ENCODE measurements at regions not wholly inside any gene's neighbourhood (a gene's known extent, or its start where the extent isn't known, plus 50 kb on each side); places are given as distances from the start of the nearest gene placed in this dataset.

DNA sequence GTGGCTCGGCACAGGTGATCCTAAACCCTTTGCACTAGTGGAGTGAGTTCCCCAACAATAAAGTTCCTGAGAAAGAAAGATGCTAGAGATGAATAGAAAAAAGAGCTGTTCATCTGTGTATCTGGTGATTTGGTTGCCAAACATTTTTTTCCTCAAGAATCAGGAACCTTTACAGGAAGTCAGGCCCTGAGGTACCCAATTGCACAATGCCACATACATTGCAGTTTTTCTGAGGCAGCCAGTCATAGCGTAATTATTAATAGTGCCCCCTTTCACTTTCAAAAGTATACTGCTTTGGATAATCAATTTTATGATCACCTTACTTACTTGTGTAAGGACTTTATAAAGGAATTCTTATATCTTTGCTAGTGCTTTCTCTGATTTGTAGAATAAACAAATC is 346.3 kb upstream of the POU3F1 start:
- Histone ChIP-seq H3K4me1 (ENCODE audit: control insufficient read depth in 4 of 4, insufficient read depth in 4 of 4, low read length in 3 of 4) (no peaks in the 10 kb centered on the region), H3K9me3 (ENCODE audit: control insufficient read depth in 4 of 4, low read length in 3 of 4) (peaks cover 0 to 9% (median 4%) of the 10 kb centered on the region in 4 donors), H3K9ac (ENCODE audit: low read depth in 1 of 2, low read length in 2 of 2) (no peak overlapping the region), H3K4me3 (ENCODE audit: low read depth in 1 of 3, low read length in 3 of 3) (no peak overlapping the region), H3K36me3 (ENCODE audit: control insufficient read depth in 4 of 4, insufficient read depth in 3 of 4, low read depth in 1 of 4, low read length in 3 of 4) (no peaks in the 10 kb centered on the region), H3K27ac (ENCODE audit: low read depth in 1 of 2, low read length in 2 of 2) (no peak overlapping the region), H3K27me3 (ENCODE audit: control insufficient read depth in 4 of 4, insufficient read depth in 4 of 4, low read length in 3 of 4) (no peaks in the 10 kb centered on the region)
- no peak for DNase-seq (ENCODE audit: low spot score)
- 59% methylated on average over 2 of the region's 2 CpGs for WGBS
- TF ChIP-seq, protein P1, sequence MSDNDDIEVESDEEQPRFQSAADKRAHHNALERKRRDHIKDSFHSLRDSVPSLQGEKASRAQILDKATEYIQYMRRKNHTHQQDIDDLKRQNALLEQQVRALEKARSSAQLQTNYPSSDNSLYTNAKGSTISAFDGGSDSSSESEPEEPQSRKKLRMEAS (IDR thresholded peaks at IDR 0.05) = no peak
- TF ChIP-seq SP1 (IDR thresholded peaks at IDR 0.05) (no peak), JUND (IDR thresholded peaks at IDR 0.05) (no peak), RXRA (IDR thresholded peaks at IDR 0.05) (no peak), FOXA2 (IDR thresholded peaks at IDR 0.05) (no peak), GABPA (IDR thresholded peaks at IDR 0.05 in 1 of 2, conservative IDR thresholded peaks at IDR 0.05 in 1 of 2) (no peak), HNF4G (IDR thresholded peaks at IDR 0.05) (no peak), EGR1 (IDR thresholded peaks at IDR 0.05; ENCODE audit: low read depth in 2 of 2) (no peak), TAF1 (conservative IDR thresholded peaks at IDR 0.05) (no peak), YY1 (IDR thresholded peaks at IDR 0.05) (no peak), NR2F2 (IDR thresholded peaks at IDR 0.05) (no peak), FOXA1 (IDR thresholded peaks at IDR 0.05) (no peak), RAD21 (IDR thresholded peaks at IDR 0.05) (no peak), HNF4A (conservative IDR thresholded peaks at IDR 0.05) (no peak)
- TF ChIP-seq, protein P2, sequence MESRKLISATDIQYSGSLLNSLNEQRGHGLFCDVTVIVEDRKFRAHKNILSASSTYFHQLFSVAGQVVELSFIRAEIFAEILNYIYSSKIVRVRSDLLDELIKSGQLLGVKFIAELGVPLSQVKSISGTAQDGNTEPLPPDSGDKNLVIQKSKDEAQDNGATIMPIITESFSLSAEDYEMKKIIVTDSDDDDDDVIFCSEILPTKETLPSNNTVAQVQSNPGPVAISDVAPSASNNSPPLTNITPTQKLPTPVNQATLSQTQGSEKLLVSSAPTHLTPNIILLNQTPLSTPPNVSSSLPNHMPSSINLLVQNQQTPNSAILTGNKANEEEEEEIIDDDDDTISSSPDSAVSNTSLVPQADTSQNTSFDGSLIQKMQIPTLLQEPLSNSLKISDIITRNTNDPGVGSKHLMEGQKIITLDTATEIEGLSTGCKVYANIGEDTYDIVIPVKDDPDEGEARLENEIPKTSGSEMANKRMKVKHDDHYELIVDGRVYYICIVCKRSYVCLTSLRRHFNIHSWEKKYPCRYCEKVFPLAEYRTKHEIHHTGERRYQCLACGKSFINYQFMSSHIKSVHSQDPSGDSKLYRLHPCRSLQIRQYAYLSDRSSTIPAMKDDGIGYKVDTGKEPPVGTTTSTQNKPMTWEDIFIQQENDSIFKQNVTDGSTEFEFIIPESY (IDR thresholded peaks at IDR 0.05) = no peak
- TF ChIP-seq, protein P3, sequence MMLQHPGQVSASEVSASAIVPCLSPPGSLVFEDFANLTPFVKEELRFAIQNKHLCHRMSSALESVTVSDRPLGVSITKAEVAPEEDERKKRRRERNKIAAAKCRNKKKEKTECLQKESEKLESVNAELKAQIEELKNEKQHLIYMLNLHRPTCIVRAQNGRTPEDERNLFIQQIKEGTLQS (IDR thresholded peaks at IDR 0.05) = no peak
- TF ChIP-seq, protein P4, sequence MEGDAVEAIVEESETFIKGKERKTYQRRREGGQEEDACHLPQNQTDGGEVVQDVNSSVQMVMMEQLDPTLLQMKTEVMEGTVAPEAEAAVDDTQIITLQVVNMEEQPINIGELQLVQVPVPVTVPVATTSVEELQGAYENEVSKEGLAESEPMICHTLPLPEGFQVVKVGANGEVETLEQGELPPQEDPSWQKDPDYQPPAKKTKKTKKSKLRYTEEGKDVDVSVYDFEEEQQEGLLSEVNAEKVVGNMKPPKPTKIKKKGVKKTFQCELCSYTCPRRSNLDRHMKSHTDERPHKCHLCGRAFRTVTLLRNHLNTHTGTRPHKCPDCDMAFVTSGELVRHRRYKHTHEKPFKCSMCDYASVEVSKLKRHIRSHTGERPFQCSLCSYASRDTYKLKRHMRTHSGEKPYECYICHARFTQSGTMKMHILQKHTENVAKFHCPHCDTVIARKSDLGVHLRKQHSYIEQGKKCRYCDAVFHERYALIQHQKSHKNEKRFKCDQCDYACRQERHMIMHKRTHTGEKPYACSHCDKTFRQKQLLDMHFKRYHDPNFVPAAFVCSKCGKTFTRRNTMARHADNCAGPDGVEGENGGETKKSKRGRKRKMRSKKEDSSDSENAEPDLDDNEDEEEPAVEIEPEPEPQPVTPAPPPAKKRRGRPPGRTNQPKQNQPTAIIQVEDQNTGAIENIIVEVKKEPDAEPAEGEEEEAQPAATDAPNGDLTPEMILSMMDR (IDR thresholded peaks at IDR 0.05; ENCODE audit: low read depth, low read length, missing input control) = no peak
- TF ChIP-seq, protein P5, sequence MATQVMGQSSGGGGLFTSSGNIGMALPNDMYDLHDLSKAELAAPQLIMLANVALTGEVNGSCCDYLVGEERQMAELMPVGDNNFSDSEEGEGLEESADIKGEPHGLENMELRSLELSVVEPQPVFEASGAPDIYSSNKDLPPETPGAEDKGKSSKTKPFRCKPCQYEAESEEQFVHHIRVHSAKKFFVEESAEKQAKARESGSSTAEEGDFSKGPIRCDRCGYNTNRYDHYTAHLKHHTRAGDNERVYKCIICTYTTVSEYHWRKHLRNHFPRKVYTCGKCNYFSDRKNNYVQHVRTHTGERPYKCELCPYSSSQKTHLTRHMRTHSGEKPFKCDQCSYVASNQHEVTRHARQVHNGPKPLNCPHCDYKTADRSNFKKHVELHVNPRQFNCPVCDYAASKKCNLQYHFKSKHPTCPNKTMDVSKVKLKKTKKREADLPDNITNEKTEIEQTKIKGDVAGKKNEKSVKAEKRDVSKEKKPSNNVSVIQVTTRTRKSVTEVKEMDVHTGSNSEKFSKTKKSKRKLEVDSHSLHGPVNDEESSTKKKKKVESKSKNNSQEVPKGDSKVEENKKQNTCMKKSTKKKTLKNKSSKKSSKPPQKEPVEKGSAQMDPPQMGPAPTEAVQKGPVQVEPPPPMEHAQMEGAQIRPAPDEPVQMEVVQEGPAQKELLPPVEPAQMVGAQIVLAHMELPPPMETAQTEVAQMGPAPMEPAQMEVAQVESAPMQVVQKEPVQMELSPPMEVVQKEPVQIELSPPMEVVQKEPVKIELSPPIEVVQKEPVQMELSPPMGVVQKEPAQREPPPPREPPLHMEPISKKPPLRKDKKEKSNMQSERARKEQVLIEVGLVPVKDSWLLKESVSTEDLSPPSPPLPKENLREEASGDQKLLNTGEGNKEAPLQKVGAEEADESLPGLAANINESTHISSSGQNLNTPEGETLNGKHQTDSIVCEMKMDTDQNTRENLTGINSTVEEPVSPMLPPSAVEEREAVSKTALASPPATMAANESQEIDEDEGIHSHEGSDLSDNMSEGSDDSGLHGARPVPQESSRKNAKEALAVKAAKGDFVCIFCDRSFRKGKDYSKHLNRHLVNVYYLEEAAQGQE (IDR thresholded peaks at IDR 0.05) = no peak

Measured in liver (tissue), 8 donors.